Spinal cord (tissue), 9 donors: ENCODE measurements at regions not wholly inside any gene's neighbourhood (a gene's known extent, or its start where the extent isn't known, plus 50 kb on each side); places are given as distances from the start of the nearest gene placed in this dataset.

Experiments used
- DNase-seq, 6 donors: peaks; one replicate each; pipeline versions ENCODE4 v3.0.0 to v3.0.0-alpha.2; 2013 to 2015; ENCODE audit warnings: low spot score in 6 of 6, low read depth in 4 of 6
- H3K27ac ChIP-seq: one replicate; pipeline ENCODE4 v1.5.1; 2013; ENCODE audit warnings: low read depth, low read length, control low read depth
- H3K27me3 ChIP-seq: one replicate; pipeline ENCODE4 v1.6.1; 2013; ENCODE audit warnings: low read length; ENCODE audit not compliant: control insufficient read depth, insufficient read depth
- H3K36me3 ChIP-seq: one replicate; pipeline ENCODE4 v1.6.1; 2013; ENCODE audit warnings: low read length; ENCODE audit not compliant: control insufficient read depth, insufficient read depth
- H3K4me1 ChIP-seq: one replicate; pipeline ENCODE4 v1.6.1; 2013; ENCODE audit warnings: low read length; ENCODE audit not compliant: control insufficient read depth, insufficient read depth
- H3K4me3 ChIP-seq: one replicate; pipeline ENCODE4 v1.5.1; 2013; ENCODE audit warnings: low read depth, low read length, control low read depth
- H3K9me3 ChIP-seq: one replicate; pipeline ENCODE4 v1.6.1; 2013; ENCODE audit warnings: low read length; ENCODE audit not compliant: control insufficient read depth, insufficient read depth
- WGBS: methylation state at CpG from one replicate; pipeline ENCODE4 v1.1.5; 2013; ENCODE audit warnings: missing lambda C conversion rate; ENCODE audit not compliant: insufficient coverage; 5-methylcytosine and 5-hydroxymethylcytosine counted together
- donor health status: healthy.

DNA sequence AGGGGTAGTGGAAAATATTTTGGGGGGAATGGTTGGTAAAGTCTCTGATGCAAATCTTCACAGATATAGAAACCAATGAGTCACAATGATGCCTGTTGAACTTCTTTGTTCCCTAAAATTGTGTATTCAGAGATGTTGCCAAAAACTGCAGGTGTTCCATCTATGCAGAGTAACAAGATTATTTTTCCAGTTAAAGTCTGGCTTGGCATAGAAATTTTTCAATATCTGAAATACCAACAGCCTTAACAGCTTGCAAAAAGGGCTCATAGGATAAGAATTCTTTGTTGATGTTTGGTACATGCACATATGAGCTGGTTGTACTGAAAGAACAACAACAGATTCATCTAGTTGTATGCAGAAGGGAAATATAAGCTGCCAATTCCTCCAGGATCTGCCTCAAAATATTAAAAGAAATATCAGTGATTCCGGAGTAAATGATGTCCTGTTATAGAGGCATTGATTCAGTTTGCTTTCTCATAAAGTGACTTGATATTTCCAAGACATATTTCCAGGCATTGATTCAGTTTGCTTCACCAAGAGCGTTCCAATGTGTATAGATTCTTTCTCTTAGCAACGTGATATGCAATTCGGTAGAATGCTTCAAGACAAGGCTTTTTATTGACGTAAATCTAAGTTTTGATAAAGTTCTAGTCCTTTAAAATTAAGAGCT is 564.4 kb downstream of the TMA16 start:
- Histone ChIP-seq H3K9me3 (no peaks in the 10 kb centered on the region), H3K36me3 (no peaks in the 10 kb centered on the region), H3K4me3 (no peak overlapping the region), H3K4me1 (no peaks in the 10 kb centered on the region), H3K27ac (no peak overlapping the region), H3K27me3 (no peaks in the 10 kb centered on the region)
- no CpG with 5 or more reads among the region's 5 CpGs for WGBS
- DNase-seq: peak in 2 of 6 donors; percentile 5 to 51

DNA sequence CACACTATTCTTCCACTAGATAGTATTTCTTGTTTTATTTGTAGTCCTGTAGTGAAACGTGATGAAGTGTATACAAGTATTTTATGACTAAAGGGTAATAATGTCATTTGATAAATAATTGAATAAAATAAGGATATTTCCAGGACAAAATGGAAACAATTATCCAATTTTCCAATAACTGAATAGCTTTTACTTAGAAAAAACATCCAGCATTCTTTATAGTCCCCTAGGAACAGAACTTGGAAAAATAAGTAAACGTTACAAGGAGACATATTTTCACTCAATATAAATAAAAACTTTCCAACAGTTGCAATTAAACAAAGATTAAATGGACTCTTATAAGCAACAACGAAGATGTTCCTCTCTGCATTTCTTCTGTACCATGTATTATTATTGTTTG is 566.0 kb downstream of the TMA16 start:
- no peaks in the 10 kb centered on the region for H3K4me1 ChIP-seq
- no peak overlapping the region for H3K27ac ChIP-seq
- no peaks in the 10 kb centered on the region for H3K9me3 ChIP-seq
- no peaks in the 10 kb centered on the region for H3K27me3 ChIP-seq
- no peak overlapping the region for H3K4me3 ChIP-seq
- DNase-seq: no peak
- no CpG with 5 or more reads among the region's 3 CpGs for WGBS
- H3K36me3 ChIP-seq: no peaks in the 10 kb centered on the region

DNA sequence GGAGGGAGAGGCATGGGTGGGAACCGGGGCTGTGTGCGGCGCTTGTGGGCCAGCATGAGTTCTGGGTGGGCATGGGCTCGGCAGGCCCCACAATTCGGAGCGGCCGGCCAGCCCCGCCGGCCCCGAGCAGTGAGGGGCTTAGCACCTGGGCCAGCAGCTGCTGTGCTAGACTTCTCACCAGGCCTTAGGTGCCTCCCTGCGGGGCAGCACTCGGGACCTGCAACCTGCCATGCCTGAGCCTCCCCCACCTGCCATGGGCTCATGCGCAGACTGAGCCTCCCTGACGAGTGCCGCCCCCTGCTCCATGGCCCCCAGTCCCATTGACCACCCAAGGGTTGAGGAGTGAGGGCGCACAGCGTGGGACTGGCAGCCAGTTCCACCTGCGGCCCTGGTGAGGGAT is 573.9 kb downstream of the TMA16 start:
- Histone ChIP-seq H3K36me3 (peaks cover 5% of the 10 kb centered on the region), H3K4me3 (no peak overlapping the region), H3K4me1 (no peaks in the 10 kb centered on the region), H3K27ac (no peak overlapping the region), H3K9me3 (peaks cover 7% of the 10 kb centered on the region), H3K27me3 (no peaks in the 10 kb centered on the region)
- 87% methylated on average over 12 of the region's 18 CpGs for WGBS
- DNase-seq: no peak

- WGBS: 78% methylated on average over 3 of the region's 4 CpGs
- H3K4me3 ChIP-seq: no peak overlapping the region
- H3K36me3 ChIP-seq: peaks cover 5% of the 10 kb centered on the region
- DNase-seq: no peak
- peaks cover 7% of the 10 kb centered on the region for H3K9me3 ChIP-seq
- no peaks in the 10 kb centered on the region for H3K27me3 ChIP-seq
- no peak overlapping the region for H3K27ac ChIP-seq
- H3K4me1 ChIP-seq: no peaks in the 10 kb centered on the region
These were observed 576.1 kb downstream of the TMA16 start for GRCh38 chr4:164070625-164071024.

- no peaks in the 10 kb centered on the region for H3K4me1 ChIP-seq
- no peak overlapping the region for H3K4me3 ChIP-seq
- no peaks in the 10 kb centered on the region for H3K27me3 ChIP-seq
- no peak for DNase-seq
- no peak overlapping the region for H3K27ac ChIP-seq
- WGBS: no CpG with 5 or more reads among the region's 1 CpG
- no peaks in the 10 kb centered on the region for H3K9me3 ChIP-seq
- H3K36me3 ChIP-seq: no peaks in the 10 kb centered on the region
These were observed 586.9 kb downstream of the TMA16 start for GRCh38 chr4:164081371-164081770.

DNA sequence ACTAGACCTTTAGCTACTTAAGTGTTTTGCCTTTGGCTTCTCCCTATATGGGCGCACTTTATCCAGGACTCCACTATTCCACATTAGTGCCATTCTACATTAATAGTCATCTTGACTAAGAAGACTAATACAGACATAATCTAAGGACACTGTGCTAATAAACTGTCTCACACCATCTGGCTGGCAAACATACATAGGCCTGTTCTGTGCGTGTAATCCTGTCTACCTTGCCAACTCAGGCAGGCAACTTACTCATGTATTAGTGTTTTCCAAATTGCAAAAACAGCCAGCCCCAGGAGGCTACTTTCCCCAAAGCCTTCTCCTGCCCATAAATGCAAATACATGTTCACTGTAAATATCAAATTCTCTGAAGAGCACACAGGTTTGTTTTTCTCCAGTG is 587.3 kb downstream of the TMA16 start:
- Histone ChIP-seq H3K27me3 (no peaks in the 10 kb centered on the region), H3K4me3 (no peak overlapping the region), H3K27ac (no peak overlapping the region), H3K4me1 (no peaks in the 10 kb centered on the region), H3K36me3 (no peaks in the 10 kb centered on the region), H3K9me3 (no peaks in the 10 kb centered on the region)
- WGBS: 82% methylated on average over 2 of the region's 2 CpGs
- peak in 2 of 6 donors; percentile 12 to 35 for DNase-seq

DNA sequence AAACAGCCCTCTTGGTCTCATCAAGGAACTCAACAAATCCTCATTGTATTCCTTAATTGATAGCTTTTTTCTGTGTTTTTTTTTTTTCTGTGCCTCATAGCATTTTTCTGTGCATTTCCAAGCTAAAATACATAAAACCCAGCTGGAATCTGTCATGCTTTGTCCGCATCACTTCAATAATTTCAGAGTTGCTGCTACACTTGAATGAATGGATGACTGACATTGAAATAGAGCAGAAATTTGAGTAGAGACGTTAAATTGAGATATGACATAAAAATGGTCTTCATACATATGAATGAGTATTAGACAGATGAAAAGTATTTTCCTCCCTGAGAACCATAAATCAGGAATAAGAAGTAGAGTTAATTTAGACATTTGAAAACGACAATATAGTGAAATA is 593.2 kb downstream of the TMA16 start:
- Histone ChIP-seq H3K4me1 (no peaks in the 10 kb centered on the region), H3K27me3 (no peaks in the 10 kb centered on the region), H3K9me3 (no peaks in the 10 kb centered on the region), H3K27ac (no peak overlapping the region), H3K4me3 (no peak overlapping the region), H3K36me3 (no peaks in the 10 kb centered on the region)
- no CpG with 5 or more reads among the region's 3 CpGs for WGBS
- DNase-seq: no peak

- Histone ChIP-seq H3K36me3 (no peaks in the 10 kb centered on the region), H3K4me1 (no peaks in the 10 kb centered on the region), H3K27ac (no peak overlapping the region), H3K4me3 (no peak overlapping the region), H3K27me3 (no peaks in the 10 kb centered on the region), H3K9me3 (no peaks in the 10 kb centered on the region)
- DNase-seq: no peak
- no CpG with 5 or more reads among the region's 5 CpGs for WGBS
These were observed 601.0 kb downstream of the TMA16 start for GRCh38 chr4:164095313-164096110.

- Histone ChIP-seq H3K4me3 (no peak overlapping the region), H3K27ac (no peak overlapping the region), H3K27me3 (no peaks in the 10 kb centered on the region), H3K4me1 (no peaks in the 10 kb centered on the region), H3K36me3 (no peaks in the 10 kb centered on the region), H3K9me3 (no peaks in the 10 kb centered on the region)
- WGBS: no CpG with 5 or more reads among the region's 5 CpGs
- peak in 1 of 6 donors; percentile 60 for DNase-seq
These were observed 602.5 kb downstream of the TMA16 start for GRCh38 chr4:164096766-164097518.
